Nephron (organoid): ENCODE measurements at regions not wholly inside any gene's neighbourhood (a gene's known extent, or its start where the extent isn't known, plus 50 kb on each side); places are given as distances from the start of the nearest gene placed in this dataset.

Experiments used
- H3K27ac Mint-ChIP-seq, 3 experiments: 2 replicates each; pipeline ENCODE4 v1.8.0; 2020; ENCODE audit warnings: mixed read lengths in 3 of 3, mild to moderate bottlenecking in 2 of 3, moderate library complexity in 1 of 3
- H3K27me3 Mint-ChIP-seq: 2 replicates; pipeline ENCODE4 v1.8.0; 2021; ENCODE audit warnings: low read depth, mild to moderate bottlenecking, moderate library complexity, mixed read lengths
- H3K36me3 Mint-ChIP-seq: 2 replicates; pipeline ENCODE4 v1.8.0; 2020; ENCODE audit warnings: low read depth, mixed read lengths
- H3K4me1 Mint-ChIP-seq: 2 replicates; pipeline ENCODE4 v1.8.0; 2020; ENCODE audit warnings: mixed read lengths
- H3K4me3 Mint-ChIP-seq, 3 experiments: 2 replicates each; pipeline ENCODE4 v1.8.0; 2020; ENCODE audit warnings: mild to moderate bottlenecking in 3 of 3, mixed read lengths in 3 of 3, moderate library complexity in 2 of 3
- H3K9me3 Mint-ChIP-seq: 2 replicates; pipeline ENCODE4 v1.8.0; 2020; ENCODE audit warnings: mixed read lengths
- TF ChIP-seq, protein P1 (sequence below), 3 experiments: fragments of 200-600 bp; sonication (generic); IDR thresholded peaks; one replicate each; pipeline ENCODE4 v1.5.0; 2021; ENCODE audit warnings: antibody characterized with exemption in 3 of 3; ENCODE audit not compliant: unreplicated experiment in 3 of 3

DNA sequence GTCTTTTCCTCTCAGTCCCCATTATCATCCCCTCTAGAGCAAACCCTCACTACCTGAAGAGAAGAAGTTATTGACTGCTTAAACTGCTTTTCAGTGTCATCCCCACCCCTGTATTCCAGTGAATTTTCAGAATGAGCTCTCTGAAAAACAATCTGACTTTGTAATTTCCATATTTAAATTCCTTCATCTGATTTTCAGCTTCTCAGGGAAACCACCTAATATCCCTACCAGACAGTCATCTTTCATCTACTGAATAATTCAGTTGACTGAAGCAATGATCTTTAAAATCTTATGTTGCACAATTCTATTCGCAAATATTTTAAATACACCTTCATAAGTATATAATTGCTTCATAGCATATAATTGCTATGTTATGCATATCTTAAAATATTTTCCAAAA lies 258.7 kb downstream of the HTR1B start:
- TF ChIP-seq, protein P1, sequence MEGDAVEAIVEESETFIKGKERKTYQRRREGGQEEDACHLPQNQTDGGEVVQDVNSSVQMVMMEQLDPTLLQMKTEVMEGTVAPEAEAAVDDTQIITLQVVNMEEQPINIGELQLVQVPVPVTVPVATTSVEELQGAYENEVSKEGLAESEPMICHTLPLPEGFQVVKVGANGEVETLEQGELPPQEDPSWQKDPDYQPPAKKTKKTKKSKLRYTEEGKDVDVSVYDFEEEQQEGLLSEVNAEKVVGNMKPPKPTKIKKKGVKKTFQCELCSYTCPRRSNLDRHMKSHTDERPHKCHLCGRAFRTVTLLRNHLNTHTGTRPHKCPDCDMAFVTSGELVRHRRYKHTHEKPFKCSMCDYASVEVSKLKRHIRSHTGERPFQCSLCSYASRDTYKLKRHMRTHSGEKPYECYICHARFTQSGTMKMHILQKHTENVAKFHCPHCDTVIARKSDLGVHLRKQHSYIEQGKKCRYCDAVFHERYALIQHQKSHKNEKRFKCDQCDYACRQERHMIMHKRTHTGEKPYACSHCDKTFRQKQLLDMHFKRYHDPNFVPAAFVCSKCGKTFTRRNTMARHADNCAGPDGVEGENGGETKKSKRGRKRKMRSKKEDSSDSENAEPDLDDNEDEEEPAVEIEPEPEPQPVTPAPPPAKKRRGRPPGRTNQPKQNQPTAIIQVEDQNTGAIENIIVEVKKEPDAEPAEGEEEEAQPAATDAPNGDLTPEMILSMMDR (IDR thresholded peaks at IDR 0.05; ENCODE audit: unreplicated experiment in 3 of 3), result no peak
- Mint-ChIP-seq H3K27me3 (no peaks in the 10 kb centered on the region), H3K36me3 (no peaks in the 10 kb centered on the region), H3K4me1 (no peaks in the 10 kb centered on the region), H3K9me3 (no peaks in the 10 kb centered on the region), H3K27ac (no peak overlapping the region), H3K4me3 (no peak overlapping the region)

DNA sequence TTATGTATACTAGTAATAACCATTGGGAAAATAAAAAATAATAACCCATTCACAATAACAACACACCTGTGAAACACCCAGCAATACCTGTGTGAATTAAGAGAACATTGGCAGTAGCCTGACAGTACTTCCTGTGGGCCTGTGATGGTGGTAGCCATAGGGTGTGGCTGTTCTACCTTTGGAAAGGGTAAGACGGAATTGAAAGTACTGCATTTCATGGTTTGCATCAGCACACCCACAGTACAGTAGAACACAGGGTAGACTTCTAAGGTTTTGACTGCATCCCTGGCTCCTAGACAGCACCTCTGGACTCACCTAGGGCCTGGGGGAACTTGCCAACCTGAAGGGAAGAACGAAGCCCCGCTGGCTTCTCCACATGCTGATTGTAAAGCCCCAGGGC lies 279.8 kb downstream of the HTR1B start:
- H3K36me3 Mint-ChIP-seq, result no peaks in the 10 kb centered on the region
- no peak overlapping the region for H3K27ac Mint-ChIP-seq
- peaks cover 10% of the 10 kb centered on the region for H3K9me3 Mint-ChIP-seq
- no peak overlapping the region for H3K4me3 Mint-ChIP-seq
- no peaks in the 10 kb centered on the region for H3K27me3 Mint-ChIP-seq
- H3K4me1 Mint-ChIP-seq, result peaks cover 8% of the 10 kb centered on the region
- TF ChIP-seq, protein P1 (IDR thresholded peaks at IDR 0.05; ENCODE audit: unreplicated experiment in 3 of 3), result no peak

DNA sequence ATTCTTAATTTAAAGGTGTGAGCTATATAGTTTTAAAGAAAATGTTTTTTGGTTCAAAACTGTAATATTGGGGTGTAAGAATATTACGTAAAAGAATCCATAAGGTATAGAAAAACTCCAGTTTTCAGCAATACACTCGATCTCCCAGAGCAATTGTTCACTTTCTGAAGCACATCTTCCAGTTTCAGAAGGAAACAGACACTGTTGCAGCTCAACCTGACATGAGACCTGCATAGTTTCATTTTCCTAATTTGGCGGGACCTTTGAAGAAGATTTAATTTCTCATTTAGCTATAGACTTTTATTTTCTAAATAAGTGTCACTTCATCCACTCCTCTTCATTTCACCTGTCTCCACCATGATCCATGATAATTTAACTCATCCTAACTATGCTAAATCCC lies 281.5 kb downstream of the HTR1B start:
- Mint-ChIP-seq H3K9me3 (peaks cover 10% of the 10 kb centered on the region), H3K36me3 (no peaks in the 10 kb centered on the region), H3K27me3 (no peaks in the 10 kb centered on the region), H3K4me1 (peaks cover 8% of the 10 kb centered on the region), H3K4me3 (no peak overlapping the region), H3K27ac (no peak overlapping the region)
- TF ChIP-seq, protein P1 (IDR thresholded peaks at IDR 0.05; ENCODE audit: unreplicated experiment in 3 of 3), result no peak

DNA sequence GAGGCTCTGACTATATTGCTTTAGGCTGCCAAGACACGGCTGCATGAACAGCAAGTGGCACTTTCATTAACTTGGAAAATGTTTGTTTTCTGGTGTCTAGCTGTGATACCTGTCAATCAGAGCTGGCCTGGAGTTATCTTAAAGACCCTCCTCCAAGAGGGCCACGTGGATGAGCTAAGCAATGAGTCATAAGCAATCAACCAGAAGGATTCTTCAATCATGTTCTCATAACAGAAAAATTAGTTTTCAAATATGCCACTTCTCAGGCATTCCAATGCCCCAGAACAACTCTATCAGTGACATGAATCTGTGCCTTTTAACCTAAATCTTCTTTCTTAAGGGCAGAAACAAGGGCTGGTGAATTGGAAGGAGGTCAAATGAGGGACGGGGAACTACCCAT lies 283.0 kb downstream of the HTR1B start:
- Mint-ChIP-seq H3K4me3 (no peak overlapping the region), H3K4me1 (peaks cover 8% of the 10 kb centered on the region), H3K27me3 (no peaks in the 10 kb centered on the region), H3K27ac (no peak overlapping the region), H3K9me3 (peaks cover 10% of the 10 kb centered on the region), H3K36me3 (no peaks in the 10 kb centered on the region)
- TF ChIP-seq, protein P1 (IDR thresholded peaks at IDR 0.05; ENCODE audit: unreplicated experiment in 3 of 3), result no peak

DNA sequence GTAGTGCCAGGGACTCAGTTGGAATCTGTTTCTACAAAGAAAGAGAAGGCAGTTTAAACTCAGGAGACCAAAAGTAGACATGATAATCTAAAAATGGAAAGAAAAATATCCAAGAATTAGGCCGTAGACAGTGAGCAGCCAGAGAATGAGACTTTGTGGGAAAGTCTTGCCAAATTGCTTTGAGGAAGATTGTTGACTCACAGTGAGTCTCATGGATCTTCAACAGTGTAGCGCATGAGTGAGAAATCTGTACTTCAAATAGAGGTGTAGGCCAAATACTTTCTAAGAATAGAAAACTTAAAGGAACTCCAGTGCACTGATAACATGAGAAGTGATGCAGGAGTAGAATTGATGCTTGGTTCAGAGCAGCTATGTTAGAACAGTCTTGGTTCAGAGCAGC lies 284.5 kb downstream of the HTR1B start:
- H3K4me1 Mint-ChIP-seq, result peaks cover 8% of the 10 kb centered on the region
- peaks cover 2% of the 10 kb centered on the region for H3K9me3 Mint-ChIP-seq
- no peak overlapping the region for H3K27ac Mint-ChIP-seq
- H3K4me3 Mint-ChIP-seq, result no peak overlapping the region
- H3K36me3 Mint-ChIP-seq, result no peaks in the 10 kb centered on the region
- no peaks in the 10 kb centered on the region for H3K27me3 Mint-ChIP-seq
- TF ChIP-seq, protein P1 (IDR thresholded peaks at IDR 0.05; ENCODE audit: unreplicated experiment in 3 of 3), result no peak

DNA sequence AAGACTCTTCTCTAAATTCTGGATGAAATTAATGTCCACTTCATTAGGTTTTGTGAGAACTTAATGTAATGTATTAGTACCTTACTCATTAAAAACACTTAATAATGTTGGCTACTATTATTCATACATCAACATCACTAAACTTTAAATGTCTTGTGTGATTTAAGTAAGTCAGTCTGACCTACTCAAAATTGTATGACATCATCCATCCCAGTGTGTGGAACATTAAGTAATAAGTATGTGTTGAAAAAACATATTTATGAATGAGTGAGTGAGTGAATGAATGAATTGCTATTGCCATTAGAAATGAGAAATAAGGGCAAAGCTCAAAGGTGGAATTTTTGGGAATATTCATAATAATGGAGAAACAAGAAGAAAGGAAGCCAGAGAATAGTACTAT lies 285.8 kb downstream of the HTR1B start:
- H3K27ac Mint-ChIP-seq, result no peak overlapping the region
- H3K4me3 Mint-ChIP-seq, result no peak overlapping the region
- H3K9me3 Mint-ChIP-seq, result no peaks in the 10 kb centered on the region
- TF ChIP-seq, protein P1 (IDR thresholded peaks at IDR 0.05; ENCODE audit: unreplicated experiment in 3 of 3), result no peak
- no peaks in the 10 kb centered on the region for H3K36me3 Mint-ChIP-seq
- no peaks in the 10 kb centered on the region for H3K27me3 Mint-ChIP-seq
- peaks cover 8% of the 10 kb centered on the region for H3K4me1 Mint-ChIP-seq
